ENCODE measurements at regions not wholly inside any gene's neighbourhood (a gene's known extent, or its start where the extent isn't known, plus 50 kb on each side); places are given as distances from the start of the nearest gene placed in this dataset.

DNA sequence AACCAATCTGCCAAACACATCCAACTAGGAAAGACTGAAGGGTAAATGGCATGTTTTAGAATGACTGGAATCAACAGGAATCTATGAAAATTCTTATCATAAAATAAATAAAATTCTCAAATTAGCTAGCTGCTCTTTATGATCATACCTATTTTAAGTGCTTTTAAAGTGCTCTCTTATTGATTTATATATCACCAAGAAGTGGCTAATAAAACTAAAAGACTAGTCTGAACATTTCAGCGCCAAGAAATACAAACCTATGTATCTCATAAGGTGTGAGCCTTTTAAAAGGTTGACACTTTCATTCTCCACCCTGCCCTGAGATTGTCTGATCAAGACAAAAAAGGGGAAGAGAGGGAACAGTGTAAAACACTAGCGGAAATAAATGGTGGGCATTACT lies 136.8 kb upstream of the ARHGAP42 start:
- TF ChIP-seq, protein P1, sequence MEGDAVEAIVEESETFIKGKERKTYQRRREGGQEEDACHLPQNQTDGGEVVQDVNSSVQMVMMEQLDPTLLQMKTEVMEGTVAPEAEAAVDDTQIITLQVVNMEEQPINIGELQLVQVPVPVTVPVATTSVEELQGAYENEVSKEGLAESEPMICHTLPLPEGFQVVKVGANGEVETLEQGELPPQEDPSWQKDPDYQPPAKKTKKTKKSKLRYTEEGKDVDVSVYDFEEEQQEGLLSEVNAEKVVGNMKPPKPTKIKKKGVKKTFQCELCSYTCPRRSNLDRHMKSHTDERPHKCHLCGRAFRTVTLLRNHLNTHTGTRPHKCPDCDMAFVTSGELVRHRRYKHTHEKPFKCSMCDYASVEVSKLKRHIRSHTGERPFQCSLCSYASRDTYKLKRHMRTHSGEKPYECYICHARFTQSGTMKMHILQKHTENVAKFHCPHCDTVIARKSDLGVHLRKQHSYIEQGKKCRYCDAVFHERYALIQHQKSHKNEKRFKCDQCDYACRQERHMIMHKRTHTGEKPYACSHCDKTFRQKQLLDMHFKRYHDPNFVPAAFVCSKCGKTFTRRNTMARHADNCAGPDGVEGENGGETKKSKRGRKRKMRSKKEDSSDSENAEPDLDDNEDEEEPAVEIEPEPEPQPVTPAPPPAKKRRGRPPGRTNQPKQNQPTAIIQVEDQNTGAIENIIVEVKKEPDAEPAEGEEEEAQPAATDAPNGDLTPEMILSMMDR (IDR thresholded peaks at IDR 0.05; ENCODE audit: insufficient read depth, low read depth, low read length) = no peak
- DNase-seq (ENCODE audit: low read depth) = no peak
- no peak overlapping the region for H3K4me3 ChIP-seq (ENCODE audit: low read depth, low read length)

DNA sequence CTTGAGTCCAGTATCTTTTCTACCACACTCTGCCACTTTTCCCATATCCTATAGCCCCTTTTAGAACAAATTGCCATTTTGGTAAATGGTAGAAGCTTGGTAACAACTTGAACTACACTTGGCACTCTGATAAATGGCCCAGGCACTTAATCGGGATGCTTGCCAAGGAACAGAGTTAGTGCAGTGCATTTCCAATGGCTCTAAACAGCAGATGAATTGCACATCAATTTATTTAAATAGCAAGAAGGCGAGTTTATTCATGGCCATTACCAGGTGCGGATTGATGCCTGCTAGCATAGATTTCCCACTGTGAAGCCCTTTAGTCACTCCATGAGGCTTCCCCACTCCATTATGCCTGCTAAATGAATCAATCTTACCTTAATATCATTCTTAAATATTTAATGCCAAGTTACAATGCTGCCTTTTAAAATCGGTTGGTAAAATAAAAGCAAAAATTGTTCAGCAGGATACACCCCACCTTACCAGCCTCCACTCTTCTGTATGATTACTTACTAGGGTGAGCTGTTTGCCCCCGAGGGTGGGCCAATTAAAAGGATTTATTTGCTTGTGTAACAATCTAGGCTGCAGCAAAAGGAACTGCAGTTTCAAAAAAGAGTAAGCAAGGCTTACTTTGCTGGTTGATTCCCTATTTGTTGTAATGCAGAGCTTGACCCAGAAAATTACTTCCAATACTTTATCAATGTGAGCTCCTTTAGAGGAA lies 136.0 kb upstream of the ARHGAP42 start:
- DNase-seq (ENCODE audit: low read depth) = no peak
- H3K4me3 ChIP-seq (ENCODE audit: low read depth, low read length) = no peak overlapping the region
- TF ChIP-seq, protein P1 (IDR thresholded peaks at IDR 0.05; ENCODE audit: insufficient read depth, low read depth, low read length) = no peak

DNA sequence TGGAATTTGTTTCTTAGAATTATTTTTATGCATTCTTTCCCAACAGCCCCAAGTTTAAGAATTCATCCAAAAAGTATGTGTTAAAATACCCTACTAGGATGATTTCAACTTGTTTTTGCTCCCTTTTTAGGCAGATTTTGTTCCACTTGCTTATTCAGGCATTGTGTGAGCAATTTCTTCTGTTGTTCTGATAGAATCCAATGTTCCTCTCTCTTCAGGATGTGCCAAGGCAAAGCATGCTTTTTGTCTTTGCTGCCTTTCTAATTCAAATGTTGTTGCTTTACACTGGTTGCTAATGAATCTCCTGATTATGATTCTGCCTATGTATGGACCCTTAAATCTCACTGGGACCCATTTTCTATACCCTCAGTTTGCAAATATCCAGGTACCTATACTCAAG lies 131.2 kb upstream of the ARHGAP42 start:
- no peak for DNase-seq (ENCODE audit: low read depth)
- TF ChIP-seq, protein P1 (IDR thresholded peaks at IDR 0.05; ENCODE audit: insufficient read depth, low read depth, low read length) = no peak
- no peak overlapping the region for H3K4me3 ChIP-seq (ENCODE audit: low read depth, low read length)

DNA sequence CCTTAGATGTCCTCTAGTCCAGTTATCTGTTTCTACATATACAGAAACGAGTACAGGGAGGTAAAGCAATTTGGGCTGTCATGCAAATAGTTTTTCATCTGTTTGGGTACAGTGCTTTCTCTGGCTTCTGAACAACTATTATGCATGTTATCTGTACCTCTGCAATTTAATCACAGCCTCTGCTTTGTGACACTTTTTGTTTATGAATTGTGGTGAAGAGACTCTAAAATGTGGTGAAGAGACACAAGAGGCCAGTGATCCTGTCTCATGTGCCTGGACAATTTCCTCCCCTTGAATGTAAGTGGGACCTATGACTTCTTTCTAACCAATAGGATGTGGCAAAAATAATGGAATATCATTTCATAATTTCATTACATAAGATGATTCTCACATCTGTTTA lies 130.3 kb upstream of the ARHGAP42 start:
- peak; percentile 50 for DNase-seq (ENCODE audit: low read depth)
- TF ChIP-seq, protein P1 (IDR thresholded peaks at IDR 0.05; ENCODE audit: insufficient read depth, low read depth, low read length) = no peak
- no peak overlapping the region for H3K4me3 ChIP-seq (ENCODE audit: low read depth, low read length)

DNA sequence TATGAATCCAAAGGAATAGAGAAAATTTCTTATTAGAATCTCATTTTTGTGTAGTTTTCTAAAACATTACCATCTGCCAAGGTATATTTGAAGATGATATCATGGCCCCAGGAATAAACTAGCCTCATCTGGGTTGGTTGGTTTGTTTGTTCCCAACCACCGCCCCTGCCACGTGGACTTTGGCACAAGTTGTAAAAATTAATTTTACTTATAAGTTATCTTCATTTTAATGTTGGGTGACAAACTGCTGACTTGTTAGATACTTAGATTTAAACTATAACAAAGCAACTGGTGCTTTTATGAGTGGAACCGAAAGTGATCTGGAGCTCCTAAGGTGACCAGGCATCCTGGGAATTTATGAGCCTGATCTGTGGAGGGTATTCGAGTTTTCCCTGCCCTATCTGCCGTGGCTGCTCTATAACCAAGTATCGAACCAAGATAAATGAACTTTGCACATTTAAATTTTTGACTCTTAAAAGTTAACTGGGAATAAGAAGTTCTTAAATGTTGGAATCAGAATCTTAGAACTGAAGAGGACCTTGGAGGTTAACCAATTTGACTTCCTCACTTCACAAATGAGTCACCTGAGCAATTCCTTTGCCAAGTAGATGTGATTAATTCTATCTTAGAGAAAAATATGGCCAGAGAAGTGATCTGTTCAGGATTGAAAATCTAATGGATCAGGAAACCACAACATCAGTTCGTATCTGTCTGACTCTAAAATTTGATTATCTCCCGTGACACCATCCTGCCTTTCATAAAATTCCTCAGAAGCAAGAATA lies 129.1 kb upstream of the ARHGAP42 start:
- TF ChIP-seq, protein P1 (IDR thresholded peaks at IDR 0.05; ENCODE audit: insufficient read depth, low read depth, low read length) = no peak
- peak; percentile 27 for DNase-seq (ENCODE audit: low read depth)

DNA sequence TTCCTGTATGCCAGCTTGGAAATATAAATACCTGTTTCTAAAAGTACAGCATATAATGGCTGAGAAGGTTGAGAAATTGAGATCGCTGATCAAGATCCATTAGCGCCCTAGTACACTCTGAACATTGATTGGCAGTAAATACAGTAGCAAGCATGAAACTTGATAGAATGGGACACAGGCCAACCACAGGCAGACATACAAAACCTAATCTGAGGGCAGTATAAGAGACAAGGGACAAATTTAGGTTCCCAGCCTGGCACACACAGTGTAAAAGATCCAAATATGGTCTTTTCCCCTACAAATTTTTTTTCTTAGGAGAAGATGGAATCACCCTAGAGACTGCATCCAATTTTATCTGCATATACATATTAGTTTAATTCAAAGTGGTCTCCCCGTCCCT lies 126.5 kb upstream of the ARHGAP42 start:
- TF ChIP-seq, protein P1 (IDR thresholded peaks at IDR 0.05; ENCODE audit: insufficient read depth, low read depth, low read length) = no peak
- no peak for DNase-seq (ENCODE audit: low read depth)

More for the DNA sequence above, 129.1 kb upstream of the ARHGAP42 start:
- no peak overlapping the region for H3K4me3 ChIP-seq (ENCODE audit: low read depth, low read length)

More for the DNA sequence above, 126.5 kb upstream of the ARHGAP42 start:
- H3K4me3 ChIP-seq (ENCODE audit: low read depth, low read length) = no peak overlapping the region

Measured in fibroblast of villous mesenchyme (primary cell).